ENCODE measurements at regions not wholly inside any gene's neighbourhood (a gene's known extent, or its start where the extent isn't known, plus 50 kb on each side); places are given as distances from the start of the nearest gene placed in this dataset.

DNA sequence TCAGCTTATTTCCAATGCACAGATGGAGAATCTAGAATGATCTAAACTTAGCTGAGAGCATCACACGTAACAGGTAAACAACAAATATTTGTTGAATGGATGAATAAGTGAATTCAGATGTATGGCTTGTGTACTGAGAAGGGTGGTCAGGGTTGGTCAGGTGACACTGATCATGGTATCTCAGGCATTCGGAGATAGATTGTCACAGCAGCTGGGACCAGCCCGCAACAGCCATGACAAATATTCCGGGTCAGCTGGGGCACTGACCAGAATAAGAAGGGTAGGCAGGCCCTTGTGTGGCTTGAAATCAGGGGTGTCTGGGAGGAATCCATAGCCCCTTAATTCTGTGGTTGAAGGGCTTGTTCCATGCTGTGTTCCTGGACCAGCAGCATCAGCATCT is 159.4 kb upstream of the ARX start:
- SMC1A ChIA-PET (ENCODE audit: uncharacterized antibody, unreplicated experiment), result no interaction called here
- Histone ChIP-seq H4K20me1 (ENCODE audit: control insufficient read depth, insufficient read depth) (no peaks in the 10 kb centered on the region), H3K4me2 (ENCODE audit: control insufficient read depth, insufficient read depth) (no peak overlapping the region), H3K79me2 (ENCODE audit: control insufficient read depth, insufficient read depth, low read length) (no peaks in the 10 kb centered on the region), H3K4me1 (ENCODE audit: control insufficient read depth, insufficient read depth, low read length) (no peaks in the 10 kb centered on the region), H2AFZ (ENCODE audit: control insufficient read depth, low read depth, low read length) (no peak overlapping the region), H3K9me3 (replicated peaks; ENCODE audit: control insufficient read depth, insufficient read depth, low read length) (no peaks in the 10 kb centered on the region), H3K9ac (ENCODE audit: control insufficient read depth, insufficient read depth, low read length) (no peak overlapping the region), H3K36me3 (ENCODE audit: control insufficient read depth in 2 of 2, insufficient read depth in 2 of 2, low read length in 1 of 2) (no peaks in the 10 kb centered on the region), H3K4me3 (no peak overlapping the region), H3K27me3 (replicated peaks in 1 of 2; ENCODE audit: control insufficient read depth in 2 of 2, insufficient read depth in 2 of 2, low read length in 1 of 2) (no peaks in the 10 kb centered on the region; a peak in 1 of 4 replicates), H3K27ac (ENCODE audit: control insufficient read depth, insufficient read depth) (no peak overlapping the region)
- FAIRE-seq (no peak), ATAC-seq (no peak), DNase-seq (ENCODE audit: low read depth, low spot score) (no peak)
- RAD21 ChIA-PET (ENCODE audit: unreplicated experiment), result no interaction called here
- CTCF ChIA-PET, result interaction anchor here (1.2 to 1.6 kb wide), 2 partner anchors 9 to 31 kb away, joined by 3 to 4 read pairs; no protein-coding TSS in a partner anchor
- intact Hi-C loops (cut with micrococcal nuclease; ENCODE audit: unreplicated experiment), result no loop called here
- in situ Hi-C loops (cut with MboI), result no loop called here
- 33% methylated on average over 4 of the region's 4 CpGs for whole genome bisulfite sequencing (ENCODE audit: insufficient coverage, insufficient replicate concordance, low lambda C conversion rate, missing lambda C conversion rate)
- BruUV-seq (replicated peaks), result no TSS peak
- TF ChIP-seq POLR2A (IDR thresholded peaks at IDR 0.05; ENCODE audit: low read depth, low read length) (no peak), MTA3 (IDR thresholded peaks at IDR 0.05; ENCODE audit: borderline replicate concordance, low read length) (no peak), IRF4 (IDR thresholded peaks at IDR 0.05; ENCODE audit: low read depth, low read length) (no peak), ASH2L (IDR thresholded peaks at IDR 0.05; ENCODE audit: borderline replicate concordance, low read depth) (no peak), CHD1 (IDR thresholded peaks at IDR 0.05; ENCODE audit: low read depth, low read length) (no peak), MYB (IDR thresholded peaks at IDR 0.05; ENCODE audit: borderline replicate concordance, low read depth, low read length) (no peak), NR2F1 (conservative IDR thresholded peaks at IDR 0.05) (no peak), SREBF1 (IDR thresholded peaks at IDR 0.05; ENCODE audit: low read length) (no peak), YY1 (IDR thresholded peaks at IDR 0.05; ENCODE audit: low read depth, low read length) (no peak), SMC3 (IDR thresholded peaks at IDR 0.05; ENCODE audit: borderline replicate concordance, low read length) (no peak), TARDBP (IDR thresholded peaks at IDR 0.05; ENCODE audit: borderline replicate concordance) (no peak), NR2C1 (IDR thresholded peaks at IDR 0.05) (no peak)
- TF ChIP-seq, protein P1, sequence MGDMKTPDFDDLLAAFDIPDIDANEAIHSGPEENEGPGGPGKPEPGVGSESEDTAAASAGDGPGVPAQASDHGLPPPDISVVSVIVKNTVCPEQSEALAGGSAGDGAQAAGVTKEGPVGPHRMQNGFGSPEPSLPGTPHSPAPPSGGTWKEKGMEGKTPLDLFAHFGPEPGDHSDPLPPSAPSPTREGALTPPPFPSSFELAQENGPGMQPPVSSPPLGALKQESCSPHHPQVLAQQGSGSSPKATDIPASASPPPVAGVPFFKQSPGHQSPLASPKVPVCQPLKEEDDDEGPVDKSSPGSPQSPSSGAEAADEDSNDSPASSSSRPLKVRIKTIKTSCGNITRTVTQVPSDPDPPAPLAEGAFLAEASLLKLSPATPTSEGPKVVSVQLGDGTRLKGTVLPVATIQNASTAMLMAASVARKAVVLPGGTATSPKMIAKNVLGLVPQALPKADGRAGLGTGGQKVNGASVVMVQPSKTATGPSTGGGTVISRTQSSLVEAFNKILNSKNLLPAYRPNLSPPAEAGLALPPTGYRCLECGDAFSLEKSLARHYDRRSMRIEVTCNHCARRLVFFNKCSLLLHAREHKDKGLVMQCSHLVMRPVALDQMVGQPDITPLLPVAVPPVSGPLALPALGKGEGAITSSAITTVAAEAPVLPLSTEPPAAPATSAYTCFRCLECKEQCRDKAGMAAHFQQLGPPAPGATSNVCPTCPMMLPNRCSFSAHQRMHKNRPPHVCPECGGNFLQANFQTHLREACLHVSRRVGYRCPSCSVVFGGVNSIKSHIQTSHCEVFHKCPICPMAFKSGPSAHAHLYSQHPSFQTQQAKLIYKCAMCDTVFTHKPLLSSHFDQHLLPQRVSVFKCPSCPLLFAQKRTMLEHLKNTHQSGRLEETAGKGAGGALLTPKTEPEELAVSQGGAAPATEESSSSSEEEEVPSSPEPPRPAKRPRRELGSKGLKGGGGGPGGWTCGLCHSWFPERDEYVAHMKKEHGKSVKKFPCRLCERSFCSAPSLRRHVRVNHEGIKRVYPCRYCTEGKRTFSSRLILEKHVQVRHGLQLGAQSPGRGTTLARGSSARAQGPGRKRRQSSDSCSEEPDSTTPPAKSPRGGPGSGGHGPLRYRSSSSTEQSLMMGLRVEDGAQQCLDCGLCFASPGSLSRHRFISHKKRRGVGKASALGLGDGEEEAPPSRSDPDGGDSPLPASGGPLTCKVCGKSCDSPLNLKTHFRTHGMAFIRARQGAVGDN (IDR thresholded peaks at IDR 0.05), result no peak
- TF ChIP-seq, protein P2, sequence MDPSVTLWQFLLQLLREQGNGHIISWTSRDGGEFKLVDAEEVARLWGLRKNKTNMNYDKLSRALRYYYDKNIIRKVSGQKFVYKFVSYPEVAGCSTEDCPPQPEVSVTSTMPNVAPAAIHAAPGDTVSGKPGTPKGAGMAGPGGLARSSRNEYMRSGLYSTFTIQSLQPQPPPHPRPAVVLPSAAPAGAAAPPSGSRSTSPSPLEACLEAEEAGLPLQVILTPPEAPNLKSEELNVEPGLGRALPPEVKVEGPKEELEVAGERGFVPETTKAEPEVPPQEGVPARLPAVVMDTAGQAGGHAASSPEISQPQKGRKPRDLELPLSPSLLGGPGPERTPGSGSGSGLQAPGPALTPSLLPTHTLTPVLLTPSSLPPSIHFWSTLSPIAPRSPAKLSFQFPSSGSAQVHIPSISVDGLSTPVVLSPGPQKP (IDR thresholded peaks at IDR 0.05; ENCODE audit: low read depth, low read length), result no peak
- TF ChIP-seq, protein P3, sequence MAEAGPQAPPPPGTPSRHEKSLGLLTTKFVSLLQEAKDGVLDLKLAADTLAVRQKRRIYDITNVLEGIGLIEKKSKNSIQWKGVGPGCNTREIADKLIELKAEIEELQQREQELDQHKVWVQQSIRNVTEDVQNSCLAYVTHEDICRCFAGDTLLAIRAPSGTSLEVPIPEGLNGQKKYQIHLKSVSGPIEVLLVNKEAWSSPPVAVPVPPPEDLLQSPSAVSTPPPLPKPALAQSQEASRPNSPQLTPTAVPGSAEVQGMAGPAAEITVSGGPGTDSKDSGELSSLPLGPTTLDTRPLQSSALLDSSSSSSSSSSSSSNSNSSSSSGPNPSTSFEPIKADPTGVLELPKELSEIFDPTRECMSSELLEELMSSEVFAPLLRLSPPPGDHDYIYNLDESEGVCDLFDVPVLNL (IDR thresholded peaks at IDR 0.05; ENCODE audit: low read depth, low read length), result no peak
- TF ChIP-seq, protein P4, sequence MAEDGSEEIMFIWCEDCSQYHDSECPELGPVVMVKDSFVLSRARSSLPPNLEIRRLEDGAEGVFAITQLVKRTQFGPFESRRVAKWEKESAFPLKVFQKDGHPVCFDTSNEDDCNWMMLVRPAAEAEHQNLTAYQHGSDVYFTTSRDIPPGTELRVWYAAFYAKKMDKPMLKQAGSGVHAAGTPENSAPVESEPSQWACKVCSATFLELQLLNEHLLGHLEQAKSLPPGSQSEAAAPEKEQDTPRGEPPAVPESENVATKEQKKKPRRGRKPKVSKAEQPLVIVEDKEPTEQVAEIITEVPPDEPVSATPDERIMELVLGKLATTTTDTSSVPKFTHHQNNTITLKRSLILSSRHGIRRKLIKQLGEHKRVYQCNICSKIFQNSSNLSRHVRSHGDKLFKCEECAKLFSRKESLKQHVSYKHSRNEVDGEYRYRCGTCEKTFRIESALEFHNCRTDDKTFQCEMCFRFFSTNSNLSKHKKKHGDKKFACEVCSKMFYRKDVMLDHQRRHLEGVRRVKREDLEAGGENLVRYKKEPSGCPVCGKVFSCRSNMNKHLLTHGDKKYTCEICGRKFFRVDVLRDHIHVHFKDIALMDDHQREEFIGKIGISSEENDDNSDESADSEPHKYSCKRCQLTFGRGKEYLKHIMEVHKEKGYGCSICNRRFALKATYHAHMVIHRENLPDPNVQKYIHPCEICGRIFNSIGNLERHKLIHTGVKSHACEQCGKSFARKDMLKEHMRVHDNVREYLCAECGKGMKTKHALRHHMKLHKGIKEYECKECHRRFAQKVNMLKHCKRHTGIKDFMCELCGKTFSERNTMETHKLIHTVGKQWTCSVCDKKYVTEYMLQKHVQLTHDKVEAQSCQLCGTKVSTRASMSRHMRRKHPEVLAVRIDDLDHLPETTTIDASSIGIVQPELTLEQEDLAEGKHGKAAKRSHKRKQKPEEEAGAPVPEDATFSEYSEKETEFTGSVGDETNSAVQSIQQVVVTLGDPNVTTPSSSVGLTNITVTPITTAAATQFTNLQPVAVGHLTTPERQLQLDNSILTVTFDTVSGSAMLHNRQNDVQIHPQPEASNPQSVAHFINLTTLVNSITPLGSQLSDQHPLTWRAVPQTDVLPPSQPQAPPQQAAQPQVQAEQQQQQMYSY (CRISPR knock-in tag; IDR thresholded peaks at IDR 0.05), result no peak
- POLR2A ChIA-PET, result no interaction called here
